Nephron progenitor cell (in vitro differentiated cells): ENCODE measurements at regions not wholly inside any gene's neighbourhood (a gene's known extent, or its start where the extent isn't known, plus 50 kb on each side); places are given as distances from the start of the nearest gene placed in this dataset.
"Not testable (repeated sequence)": the region's sequence is repeated elsewhere in the genome, so short reads cannot be mapped to it uniquely, and the experiment has no call there.

ENCODE experiments used
- DNase-seq: peaks from one replicate; pipeline ENCODE4 v3.0.0; 2021
- H3K27ac Mint-ChIP-seq: 2 replicates; pipeline ENCODE4 v1.8.0; 2021; ENCODE audit warnings: mild to moderate bottlenecking, moderate library complexity, mixed read lengths
- H3K27me3 Mint-ChIP-seq: 2 replicates; pipeline ENCODE4 v1.8.0; 2021; ENCODE audit warnings: mild to moderate bottlenecking, low read depth, mixed read lengths; ENCODE audit not compliant: poor library complexity
- H3K36me3 Mint-ChIP-seq: 2 replicates; pipeline ENCODE4 v1.8.0; 2021; ENCODE audit warnings: low read depth, mixed read lengths
- H3K4me1 Mint-ChIP-seq: 2 replicates; pipeline ENCODE4 v1.8.0; 2021; ENCODE audit warnings: mixed read lengths
- H3K4me3 Mint-ChIP-seq: 2 replicates; pipeline ENCODE4 v1.8.0; 2021; ENCODE audit warnings: mild to moderate bottlenecking, moderate library complexity, mixed read lengths
- H3K9me3 Mint-ChIP-seq: 2 replicates; pipeline ENCODE4 v1.8.0; 2021; ENCODE audit warnings: mild to moderate bottlenecking, moderate library complexity, mixed read lengths
- TF ChIP-seq, protein P1 (sequence below): fragments of 200-600 bp; sonication (generic); IDR thresholded peaks from 2 replicates; pipeline ENCODE4 v1.5.0; 2021; ENCODE audit warnings: antibody characterized with exemption

- Mint-ChIP-seq H3K4me1 (no peaks in the 10 kb centered on the region), H3K27ac (no peak overlapping the region), H3K27me3 (peaks cover 4% of the 10 kb centered on the region), H3K36me3 (no peaks in the 10 kb centered on the region), H3K4me3 (no peak overlapping the region), H3K9me3 (no peaks in the 10 kb centered on the region)
- DNase-seq, result no peak
- TF ChIP-seq, protein P1, sequence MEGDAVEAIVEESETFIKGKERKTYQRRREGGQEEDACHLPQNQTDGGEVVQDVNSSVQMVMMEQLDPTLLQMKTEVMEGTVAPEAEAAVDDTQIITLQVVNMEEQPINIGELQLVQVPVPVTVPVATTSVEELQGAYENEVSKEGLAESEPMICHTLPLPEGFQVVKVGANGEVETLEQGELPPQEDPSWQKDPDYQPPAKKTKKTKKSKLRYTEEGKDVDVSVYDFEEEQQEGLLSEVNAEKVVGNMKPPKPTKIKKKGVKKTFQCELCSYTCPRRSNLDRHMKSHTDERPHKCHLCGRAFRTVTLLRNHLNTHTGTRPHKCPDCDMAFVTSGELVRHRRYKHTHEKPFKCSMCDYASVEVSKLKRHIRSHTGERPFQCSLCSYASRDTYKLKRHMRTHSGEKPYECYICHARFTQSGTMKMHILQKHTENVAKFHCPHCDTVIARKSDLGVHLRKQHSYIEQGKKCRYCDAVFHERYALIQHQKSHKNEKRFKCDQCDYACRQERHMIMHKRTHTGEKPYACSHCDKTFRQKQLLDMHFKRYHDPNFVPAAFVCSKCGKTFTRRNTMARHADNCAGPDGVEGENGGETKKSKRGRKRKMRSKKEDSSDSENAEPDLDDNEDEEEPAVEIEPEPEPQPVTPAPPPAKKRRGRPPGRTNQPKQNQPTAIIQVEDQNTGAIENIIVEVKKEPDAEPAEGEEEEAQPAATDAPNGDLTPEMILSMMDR, result no peak
Measured at GRCh38 chr5:12861886-12862654, 957.8 kb upstream of the CTNND2 start.

DNA sequence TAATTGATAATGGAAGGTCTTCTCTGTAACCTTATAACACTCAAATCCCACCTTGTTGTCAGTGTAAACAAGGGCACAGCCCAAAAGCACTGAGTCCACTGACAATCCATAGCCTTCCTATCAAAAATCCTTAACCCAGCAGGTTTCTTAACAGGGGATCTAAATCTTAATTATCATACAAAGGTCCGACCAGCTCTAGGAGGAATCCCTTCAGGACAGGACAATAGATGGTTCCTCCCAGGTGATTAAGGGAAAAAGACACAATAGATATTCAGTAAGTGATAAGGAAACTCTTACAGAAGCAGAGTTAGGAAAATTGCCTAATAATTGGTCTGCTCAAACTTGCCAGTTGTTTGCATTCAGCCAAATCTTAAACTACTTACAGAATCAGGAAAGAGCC, 951.9 kb upstream of the CTNND2 start:
- not testable (repeated sequence) for H3K9me3 Mint-ChIP-seq, H3K36me3 Mint-ChIP-seq, DNase-seq, H3K4me1 Mint-ChIP-seq, H3K27me3 Mint-ChIP-seq, H3K4me3 Mint-ChIP-seq, H3K27ac Mint-ChIP-seq

- no peaks in the 10 kb centered on the region for H3K36me3 Mint-ChIP-seq
- H3K27me3 Mint-ChIP-seq, result peaks cover 7% of the 10 kb centered on the region
- peaks cover 4% of the 10 kb centered on the region for H3K9me3 Mint-ChIP-seq
- TF ChIP-seq, protein P1, result no peak
- no peak overlapping the region for H3K4me3 Mint-ChIP-seq
- no peaks in the 10 kb centered on the region for H3K4me1 Mint-ChIP-seq
- no peak for DNase-seq
- H3K27ac Mint-ChIP-seq, result no peak overlapping the region
Measured at GRCh38 chr5:12854386-12854785, 950.1 kb upstream of the CTNND2 start.

DNA sequence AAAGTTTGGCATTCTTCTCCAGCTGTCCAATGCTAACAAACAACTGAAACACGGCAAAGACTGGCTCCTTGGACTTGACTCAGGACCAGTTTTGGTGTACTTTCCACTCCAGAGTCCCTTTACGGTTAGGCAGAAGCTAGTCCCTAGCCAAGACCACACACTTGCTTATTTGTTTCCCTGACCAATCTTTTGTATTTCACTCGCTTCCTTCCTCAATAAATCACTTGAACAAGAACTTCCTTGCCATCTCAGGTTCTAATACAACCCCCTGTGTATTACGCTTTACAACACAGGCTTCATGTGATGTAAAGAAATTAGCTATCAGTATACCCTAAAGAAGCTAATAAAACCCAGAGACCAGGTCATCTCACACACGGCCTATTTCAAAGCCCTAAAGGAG, 947.5 kb upstream of the CTNND2 start:
- H3K4me1 Mint-ChIP-seq, result no peaks in the 10 kb centered on the region
- peaks cover 4% of the 10 kb centered on the region for H3K9me3 Mint-ChIP-seq
- TF ChIP-seq, protein P1, result no peak
- no peak overlapping the region for H3K4me3 Mint-ChIP-seq
- H3K36me3 Mint-ChIP-seq, result no peaks in the 10 kb centered on the region
- DNase-seq, result no peak
- no peak overlapping the region for H3K27ac Mint-ChIP-seq
- H3K27me3 Mint-ChIP-seq, result peaks cover 7% of the 10 kb centered on the region

DNA sequence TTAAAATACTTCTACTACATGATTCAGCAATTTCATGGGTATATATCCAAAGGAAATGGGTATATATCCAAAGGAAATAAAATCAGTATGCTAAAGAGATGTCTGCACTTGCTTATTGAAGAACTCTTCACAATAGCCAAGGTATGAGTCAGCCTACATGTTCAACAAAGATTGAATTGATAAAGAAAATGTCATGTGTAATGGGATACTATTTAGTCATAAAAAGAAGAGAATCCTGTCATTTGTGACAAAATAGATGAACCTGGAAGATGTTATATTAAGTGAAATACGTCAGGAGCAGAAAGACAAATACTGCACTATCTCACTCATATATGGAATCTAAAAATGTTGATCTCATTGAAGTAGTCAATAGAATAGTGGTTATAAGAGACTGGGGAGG, 944.5 kb upstream of the CTNND2 start:
- DNase-seq, result no peak
- no peaks in the 10 kb centered on the region for H3K36me3 Mint-ChIP-seq
- H3K9me3 Mint-ChIP-seq, result peaks cover 4% of the 10 kb centered on the region
- no peak overlapping the region for H3K4me3 Mint-ChIP-seq
- no peak overlapping the region for H3K27ac Mint-ChIP-seq
- H3K27me3 Mint-ChIP-seq, result peaks cover 7% of the 10 kb centered on the region
- TF ChIP-seq, protein P1, result no peak
- H3K4me1 Mint-ChIP-seq, result no peaks in the 10 kb centered on the region

DNA sequence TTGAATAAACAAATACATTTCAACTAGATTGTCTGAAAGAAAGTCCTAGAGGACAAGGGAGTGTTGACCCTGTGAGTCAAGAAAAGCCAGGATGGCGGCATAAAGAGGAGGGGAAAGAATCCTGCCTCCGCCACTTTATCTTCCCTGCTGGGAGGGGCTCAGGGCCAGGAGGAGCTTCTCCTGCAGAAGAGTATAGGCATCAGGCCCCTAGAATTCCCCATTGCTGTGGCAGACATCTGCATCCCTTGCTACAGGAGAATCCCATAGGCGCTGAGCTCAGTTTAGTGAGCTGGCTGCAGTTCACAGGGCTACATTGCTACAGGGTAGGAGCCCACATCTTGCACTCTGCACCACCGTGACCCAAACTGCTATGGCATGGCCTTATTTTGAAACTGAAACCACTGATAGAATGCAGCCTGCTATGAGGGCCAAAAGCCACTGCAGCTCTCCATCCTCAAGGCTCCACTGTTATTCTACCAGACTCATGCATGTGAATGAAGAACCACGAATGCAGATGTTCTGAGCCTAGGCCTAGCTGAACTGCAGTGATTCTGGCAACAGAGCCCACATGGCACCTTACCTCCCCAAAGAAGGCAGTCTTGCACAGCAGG, 941.4 kb upstream of the CTNND2 start:
- no peak overlapping the region for H3K4me3 Mint-ChIP-seq
- H3K27me3 Mint-ChIP-seq, result no peaks in the 10 kb centered on the region
- H3K36me3 Mint-ChIP-seq, result no peaks in the 10 kb centered on the region
- no peaks in the 10 kb centered on the region for H3K9me3 Mint-ChIP-seq
- no peak overlapping the region for H3K27ac Mint-ChIP-seq
- no peak for DNase-seq
- TF ChIP-seq, protein P1, result no peak
- no peaks in the 10 kb centered on the region for H3K4me1 Mint-ChIP-seq
